SW480 (cell line): ENCODE measurements at regions not wholly inside any gene's neighbourhood (a gene's known extent, or its start where the extent isn't known, plus 50 kb on each side); places are given as distances from the start of the nearest gene placed in this dataset.

Source experiments
- DNase-seq: peaks from one replicate; pipeline ENCODE4 v3.0.0-alpha.2; 2016; ENCODE audit warnings: low spot score

GRCh38 chr2:117716505-117716904 is 98.0 kb upstream of the DDX18 start:
- no peak for DNase-seq

GRCh38 chr2:117717072-117717471 is 97.4 kb upstream of the DDX18 start:
- no peak for DNase-seq

- DNase-seq: no peak
These were observed 96.4 kb upstream of the DDX18 start for GRCh38 chr2:117718048-117718447.

GRCh38 chr2:117720765-117721164 is 93.7 kb upstream of the DDX18 start:
- no peak for DNase-seq

GRCh38 chr2:117723483-117723882 is 91.0 kb upstream of the DDX18 start:
- DNase-seq: no peak

GRCh38 chr2:117723888-117724434 is 90.5 kb upstream of the DDX18 start:
- DNase-seq: no peak

GRCh38 chr2:117726747-117727146 is 87.7 kb upstream of the DDX18 start:
- DNase-seq: no peak

- no peak for DNase-seq
These were observed 76.6 kb upstream of the DDX18 start for GRCh38 chr2:117737846-117738245.

- DNase-seq: no peak
These were observed 75.3 kb upstream of the DDX18 start for GRCh38 chr2:117738991-117739839.

GRCh38 chr2:117745537-117745936 is 69.0 kb upstream of the DDX18 start:
- no peak for DNase-seq

GRCh38 chr2:117755768-117756167 is 58.7 kb upstream of the DDX18 start:
- DNase-seq: no peak

- no peak for DNase-seq
These were observed 53.6 kb upstream of the DDX18 start for GRCh38 chr2:117760916-117761315.

GRCh38 chr2:117762454-117762853 is 52.0 kb upstream of the DDX18 start:
- no peak for DNase-seq

- DNase-seq: no peak
These were observed 50.7 kb upstream of the DDX18 start for GRCh38 chr2:117763804-117764203.
